ENCODE measurements at regions not wholly inside any gene's neighbourhood (a gene's known extent, or its start where the extent isn't known, plus 50 kb on each side); places are given as distances from the start of the nearest gene placed in this dataset.

GRCh38 chr11:70756341-70756740 is 358.0 kb downstream of the CTTN start:
- no peak for TF ChIP-seq CTCF (IDR thresholded peaks at IDR 0.05; ENCODE audit: borderline replicate concordance, control extremely low read depth, extremely low read depth, insufficient read depth, missing control alignments)
- no peak for DNase-seq (ENCODE audit: low spot score)
- in situ Hi-C loops (cut with MboI; ENCODE audit: low sequenced_read_pairs, unreplicated experiment): loop anchor here (10.0 kb wide), 1 partner anchor 292 kb away; no protein-coding TSS in a partner anchor

GRCh38 chr11:70756756-70757155 is 358.4 kb downstream of the CTTN start:
- in situ Hi-C loops (cut with MboI; ENCODE audit: low sequenced_read_pairs, unreplicated experiment): loop anchor here (10.0 kb wide), 1 partner anchor 292 kb away; no protein-coding TSS in a partner anchor
- no peak for TF ChIP-seq CTCF (IDR thresholded peaks at IDR 0.05; ENCODE audit: borderline replicate concordance, control extremely low read depth, extremely low read depth, insufficient read depth, missing control alignments)
- DNase-seq (ENCODE audit: low spot score): no peak

GRCh38 chr11:70757241-70757640 is 358.9 kb downstream of the CTTN start:
- in situ Hi-C loops (cut with MboI; ENCODE audit: low sequenced_read_pairs, unreplicated experiment): loop anchor here (10.0 kb wide), 1 partner anchor 292 kb away; no protein-coding TSS in a partner anchor
- TF ChIP-seq CTCF (IDR thresholded peaks at IDR 0.05; ENCODE audit: borderline replicate concordance, control extremely low read depth, extremely low read depth, insufficient read depth, missing control alignments): no peak
- DNase-seq (ENCODE audit: low spot score): no peak

GRCh38 chr11:70758206-70758605 is 359.9 kb downstream of the CTTN start:
- DNase-seq (ENCODE audit: low spot score): no peak
- no peak for TF ChIP-seq CTCF (IDR thresholded peaks at IDR 0.05; ENCODE audit: borderline replicate concordance, control extremely low read depth, extremely low read depth, insufficient read depth, missing control alignments)
- in situ Hi-C loops (cut with MboI; ENCODE audit: low sequenced_read_pairs, unreplicated experiment): loop anchor here (10.0 kb wide), 1 partner anchor 293 kb away; no protein-coding TSS in a partner anchor

GRCh38 chr11:70759846-70760245 is 361.5 kb downstream of the CTTN start:
- in situ Hi-C loops (cut with MboI; ENCODE audit: low sequenced_read_pairs, unreplicated experiment): loop anchor here (10.0 kb wide), 1 partner anchor 295 kb away; no protein-coding TSS in a partner anchor
- TF ChIP-seq CTCF (IDR thresholded peaks at IDR 0.05; ENCODE audit: borderline replicate concordance, control extremely low read depth, extremely low read depth, insufficient read depth, missing control alignments): no peak

GRCh38 chr11:70760416-70761020 is 362.2 kb downstream of the CTTN start:
- in situ Hi-C loops (cut with MboI; ENCODE audit: low sequenced_read_pairs, unreplicated experiment): no loop called here
- no peak for TF ChIP-seq CTCF (IDR thresholded peaks at IDR 0.05; ENCODE audit: borderline replicate concordance, control extremely low read depth, extremely low read depth, insufficient read depth, missing control alignments)
- no peak for DNase-seq (ENCODE audit: low spot score)

More at GRCh38 chr11:70759846-70760245, 361.5 kb downstream of the CTTN start:
- DNase-seq (ENCODE audit: low spot score): no peak
